ENCODE measurements at regions not wholly inside any gene's neighbourhood (a gene's known extent, or its start where the extent isn't known, plus 50 kb on each side); places are given as distances from the start of the nearest gene placed in this dataset.
"Not testable (repeated sequence)": the region's sequence is repeated elsewhere in the genome, so short reads cannot be mapped to it uniquely, and the experiment has no call there.

- TF ChIP-seq, protein P1, sequence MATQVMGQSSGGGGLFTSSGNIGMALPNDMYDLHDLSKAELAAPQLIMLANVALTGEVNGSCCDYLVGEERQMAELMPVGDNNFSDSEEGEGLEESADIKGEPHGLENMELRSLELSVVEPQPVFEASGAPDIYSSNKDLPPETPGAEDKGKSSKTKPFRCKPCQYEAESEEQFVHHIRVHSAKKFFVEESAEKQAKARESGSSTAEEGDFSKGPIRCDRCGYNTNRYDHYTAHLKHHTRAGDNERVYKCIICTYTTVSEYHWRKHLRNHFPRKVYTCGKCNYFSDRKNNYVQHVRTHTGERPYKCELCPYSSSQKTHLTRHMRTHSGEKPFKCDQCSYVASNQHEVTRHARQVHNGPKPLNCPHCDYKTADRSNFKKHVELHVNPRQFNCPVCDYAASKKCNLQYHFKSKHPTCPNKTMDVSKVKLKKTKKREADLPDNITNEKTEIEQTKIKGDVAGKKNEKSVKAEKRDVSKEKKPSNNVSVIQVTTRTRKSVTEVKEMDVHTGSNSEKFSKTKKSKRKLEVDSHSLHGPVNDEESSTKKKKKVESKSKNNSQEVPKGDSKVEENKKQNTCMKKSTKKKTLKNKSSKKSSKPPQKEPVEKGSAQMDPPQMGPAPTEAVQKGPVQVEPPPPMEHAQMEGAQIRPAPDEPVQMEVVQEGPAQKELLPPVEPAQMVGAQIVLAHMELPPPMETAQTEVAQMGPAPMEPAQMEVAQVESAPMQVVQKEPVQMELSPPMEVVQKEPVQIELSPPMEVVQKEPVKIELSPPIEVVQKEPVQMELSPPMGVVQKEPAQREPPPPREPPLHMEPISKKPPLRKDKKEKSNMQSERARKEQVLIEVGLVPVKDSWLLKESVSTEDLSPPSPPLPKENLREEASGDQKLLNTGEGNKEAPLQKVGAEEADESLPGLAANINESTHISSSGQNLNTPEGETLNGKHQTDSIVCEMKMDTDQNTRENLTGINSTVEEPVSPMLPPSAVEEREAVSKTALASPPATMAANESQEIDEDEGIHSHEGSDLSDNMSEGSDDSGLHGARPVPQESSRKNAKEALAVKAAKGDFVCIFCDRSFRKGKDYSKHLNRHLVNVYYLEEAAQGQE (IDR thresholded peaks at IDR 0.05; ENCODE audit: low read depth, low read length) = no peak
- no peak for TF ChIP-seq TCF12 (IDR thresholded peaks at IDR 0.05)
These were observed 67.9 kb upstream of the TMEM170B start (continued) for GRCh38 chr6:11469684-11470083.

DNA sequence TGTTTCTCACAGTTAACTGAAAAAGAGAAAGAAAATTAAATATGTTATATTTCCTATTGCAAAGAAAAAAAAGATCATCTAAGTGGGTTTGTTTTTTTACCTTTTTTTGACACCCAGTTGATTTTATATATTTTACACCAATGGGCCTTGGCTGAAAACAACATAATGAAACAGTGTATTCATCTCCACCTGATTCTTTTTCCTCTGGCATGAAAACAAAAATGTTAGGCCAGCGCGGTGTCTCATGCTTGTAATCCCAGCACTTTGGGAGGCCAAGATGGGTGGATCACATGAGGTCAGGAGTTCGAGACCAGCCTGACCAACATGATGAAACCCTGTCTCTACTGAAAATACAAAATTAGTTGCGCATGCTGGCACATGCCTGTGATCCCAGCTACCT lies 69.3 kb upstream of the TMEM170B start:
- POLR2A ChIA-PET; H3K4me3 ChIP-seq (ENCODE audit: low read depth in 2 of 2, low read length in 1 of 2); H3K4me2 ChIP-seq; H3K27me3 ChIP-seq (ENCODE audit: insufficient read depth); H3F3A ChIP-seq (replicated peaks; ENCODE audit: insufficient read depth); H3K9ac ChIP-seq; H3K9me3 ChIP-seq; DNase-seq; H3K9me2 ChIP-seq; H3K79me2 ChIP-seq (ENCODE audit: insufficient read depth); H3K4me1 ChIP-seq (ENCODE audit: control insufficient read depth in 1 of 2, insufficient read depth in 2 of 2, low read depth in 1 of 2, low read length in 1 of 2); H3K27ac ChIP-seq (ENCODE audit: low read depth in 2 of 2, low read length in 1 of 2); H2AFZ ChIP-seq (ENCODE audit: low read depth); H3K36me3 ChIP-seq (replicated peaks in 1 of 2; ENCODE audit: control insufficient read depth in 1 of 2, insufficient read depth in 2 of 2, low read length in 1 of 2); H4K20me1 ChIP-seq (ENCODE audit: insufficient read depth): not testable (repeated sequence)
- CTCF ChIA-PET = interaction anchor here (1.0 kb wide), 1 partner anchor 28 kb away, joined by 3 read pairs; no protein-coding TSS in a partner anchor
- 64% methylated on average over 4 of the region's 4 CpGs for WGBS (ENCODE audit: low lambda C conversion rate)

GRCh38 chr6:11467364-11467763 lies 70.2 kb upstream of the TMEM170B start:
- Histone ChIP-seq H3K9ac (no peak overlapping the region), H3K4me3 (ENCODE audit: low read depth in 2 of 2, low read length in 1 of 2) (no peak overlapping the region), H3K27me3 (ENCODE audit: insufficient read depth) (no peaks in the 10 kb centered on the region), H3K9me2 (no peaks in the 10 kb centered on the region), H3K4me2 (no peak overlapping the region), H3K9me3 (no peaks in the 10 kb centered on the region), H3K27ac (ENCODE audit: low read depth in 2 of 2, low read length in 1 of 2) (no peak overlapping the region), H3F3A (replicated peaks; ENCODE audit: insufficient read depth) (no peaks in the 10 kb centered on the region), H4K20me1 (ENCODE audit: insufficient read depth) (no peaks in the 10 kb centered on the region), H3K79me2 (ENCODE audit: insufficient read depth) (no peaks in the 10 kb centered on the region), H3K36me3 (replicated peaks in 1 of 2; ENCODE audit: control insufficient read depth in 1 of 2, insufficient read depth in 2 of 2, low read length in 1 of 2) (no peaks in the 10 kb centered on the region), H2AFZ (ENCODE audit: low read depth) (no peak overlapping the region), H3K4me1 (ENCODE audit: control insufficient read depth in 1 of 2, insufficient read depth in 2 of 2, low read depth in 1 of 2, low read length in 1 of 2) (no peaks in the 10 kb centered on the region; a peak in 1 of 4 replicates)
- ChIA-PET POLR2A (no interaction called here), CTCF (interaction anchor here (1.0 kb wide), 1 partner anchor 29 kb away, joined by 3 read pairs; no protein-coding TSS in a partner anchor)
- TF ChIP-seq NFIC (IDR thresholded peaks at IDR 0.05; ENCODE audit: borderline replicate concordance) (no peak), TAF1 (IDR thresholded peaks at IDR 0.05; ENCODE audit: borderline replicate concordance, low read depth, low read length) (no peak), GABPA (IDR thresholded peaks at IDR 0.05; ENCODE audit: low read depth) (no peak), FOXJ3 (CRISPR knock-in tag; IDR thresholded peaks at IDR 0.05) (no peak), EP300 (IDR thresholded peaks at IDR 0.05; ENCODE audit: borderline replicate concordance in 1 of 2, low read depth in 1 of 2, low read length in 1 of 2) (no peak), FOSL2 (IDR thresholded peaks at IDR 0.05; ENCODE audit: borderline replicate concordance, low read depth) (no peak), MXI1 (IDR thresholded peaks at IDR 0.05; ENCODE audit: low read depth, low read length) (no peak)
- TF ChIP-seq, protein P1 (IDR thresholded peaks at IDR 0.05; ENCODE audit: low read depth, low read length) = no peak
- no peak for DNase-seq
